ENCODE measurements at regions not wholly inside any gene's neighbourhood (a gene's known extent, or its start where the extent isn't known, plus 50 kb on each side); places are given as distances from the start of the nearest gene placed in this dataset.
"Not testable (repeated sequence)": the region's sequence is repeated elsewhere in the genome, so short reads cannot be mapped to it uniquely, and the experiment has no call there.

DNA sequence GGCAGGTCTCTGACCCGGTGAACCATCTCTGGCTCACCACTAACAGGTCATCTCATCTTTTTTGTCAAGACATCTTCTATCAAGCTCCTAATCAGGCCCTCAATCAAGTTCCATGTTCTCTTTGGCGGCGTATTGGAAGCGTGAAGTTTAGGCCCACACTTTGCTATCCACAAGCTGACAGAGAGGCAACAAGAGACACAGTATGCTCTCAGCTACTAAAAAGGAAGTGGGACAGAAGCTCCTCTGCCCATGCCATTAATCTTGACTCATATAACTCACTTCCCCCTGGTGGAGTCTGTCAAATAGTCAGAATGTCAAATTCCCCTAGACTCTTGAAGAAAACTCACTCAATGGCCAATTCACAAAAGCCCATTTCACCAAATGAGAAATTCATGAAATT, 77.6 kb upstream of the TMC1 start:
- Mint-ChIP-seq H3K4me3 (peak overlapping the region; percentile 40), H3K27ac (peak overlapping the region; percentile 89)

DNA sequence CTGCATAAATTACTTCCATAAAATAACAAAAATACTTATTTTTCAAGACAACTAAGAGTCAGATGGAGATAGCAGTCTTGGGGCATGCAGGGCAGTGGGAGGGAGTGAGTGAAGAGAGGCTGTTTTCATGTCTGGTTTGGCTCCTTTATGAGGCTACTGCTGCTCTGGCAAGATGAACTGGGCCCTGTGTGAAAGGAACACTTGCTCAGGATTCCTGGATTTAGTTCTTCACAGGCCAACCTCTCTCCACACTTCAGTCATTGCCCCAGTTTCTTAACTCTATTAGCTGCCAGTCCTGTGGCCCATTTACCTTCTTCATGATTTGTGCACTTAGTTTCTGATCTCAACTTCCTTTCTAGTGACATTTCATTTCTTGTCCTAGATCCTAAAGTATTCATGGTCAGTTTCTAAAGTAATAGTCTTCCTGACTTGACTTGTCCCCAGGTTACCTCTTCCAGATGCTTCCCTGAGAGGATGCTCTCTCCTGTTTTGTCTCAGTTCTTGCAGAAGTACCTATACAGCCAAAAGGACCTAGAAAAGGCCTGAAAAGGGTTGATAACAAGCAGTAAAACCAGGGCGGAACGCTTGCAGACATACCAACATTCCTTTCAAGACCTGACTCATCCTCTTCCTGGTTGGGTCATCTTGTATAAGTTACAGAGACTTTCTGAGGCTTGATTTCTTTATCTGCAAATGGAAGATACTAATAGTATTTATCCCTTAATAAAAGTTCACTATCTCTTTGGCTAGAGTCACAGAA, 77.0 kb upstream of the ZFAND5 start:
- peaks cover 40% of the 10 kb centered on the region for H3K4me1 Mint-ChIP-seq
- peaks cover 20% of the 10 kb centered on the region for H3K36me3 Mint-ChIP-seq
- no peak for ATAC-seq
- H3K4me3 Mint-ChIP-seq = no peak overlapping the region
- DNase-seq (ENCODE audit: low spot score in 2 of 2) = no peak
- no peak overlapping the region for H3K27ac Mint-ChIP-seq
- peaks cover 3% of the 10 kb centered on the region for H3K9me3 Mint-ChIP-seq

More for the DNA sequence above, 77.6 kb upstream of the TMC1 start:
- DNase-seq (ENCODE audit: low spot score in 2 of 2) (peak in 1 of 2 donors; percentile 61), ATAC-seq (peak; percentile 88)
- Mint-ChIP-seq H3K4me1 (peaks cover 40% of the 10 kb centered on the region), H3K36me3 (peaks cover 20% of the 10 kb centered on the region), H3K9me3 (peaks cover 3% of the 10 kb centered on the region)

- no peak for DNase-seq (ENCODE audit: low spot score in 2 of 2)
- Mint-ChIP-seq H3K4me3 (no peak overlapping the region), H3K36me3 (peaks cover 20% of the 10 kb centered on the region), H3K27ac (no peak overlapping the region), H3K9me3 (peaks cover 3% of the 10 kb centered on the region), H3K4me1 (peaks cover 40% of the 10 kb centered on the region)
- ATAC-seq = no peak
Observed at GRCh38 chr9:72440992-72441847, 76.2 kb upstream of the ZFAND5 start.

DNA sequence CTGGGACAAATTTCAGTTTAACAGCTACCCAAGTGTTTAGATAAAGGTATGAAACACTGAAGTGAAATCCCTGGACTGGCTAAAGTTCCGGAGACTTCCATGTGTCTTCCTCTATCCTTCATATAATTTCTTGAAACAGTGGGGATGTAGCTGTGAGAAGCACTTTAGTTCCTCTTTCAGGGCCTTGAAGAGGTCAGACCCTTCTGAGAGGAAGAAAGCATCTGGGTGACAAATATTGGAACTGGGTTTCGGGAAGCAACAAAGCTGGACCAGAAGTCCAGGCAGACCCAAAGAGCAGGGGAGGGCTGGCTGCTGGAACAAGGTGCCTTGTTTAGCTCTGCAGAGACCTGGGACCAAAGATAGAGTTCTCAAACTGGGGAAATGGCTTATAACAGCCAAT, 75.4 kb upstream of the ZFAND5 start:
- no peak overlapping the region for H3K4me3 Mint-ChIP-seq
- H3K4me1 Mint-ChIP-seq = peaks cover 38% of the 10 kb centered on the region
- H3K9me3 Mint-ChIP-seq = peaks cover 3% of the 10 kb centered on the region
- DNase-seq (ENCODE audit: low spot score in 2 of 2) (no peak), ATAC-seq (no peak)
- peaks cover 17% of the 10 kb centered on the region for H3K36me3 Mint-ChIP-seq
- H3K27ac Mint-ChIP-seq = no peak overlapping the region

DNA sequence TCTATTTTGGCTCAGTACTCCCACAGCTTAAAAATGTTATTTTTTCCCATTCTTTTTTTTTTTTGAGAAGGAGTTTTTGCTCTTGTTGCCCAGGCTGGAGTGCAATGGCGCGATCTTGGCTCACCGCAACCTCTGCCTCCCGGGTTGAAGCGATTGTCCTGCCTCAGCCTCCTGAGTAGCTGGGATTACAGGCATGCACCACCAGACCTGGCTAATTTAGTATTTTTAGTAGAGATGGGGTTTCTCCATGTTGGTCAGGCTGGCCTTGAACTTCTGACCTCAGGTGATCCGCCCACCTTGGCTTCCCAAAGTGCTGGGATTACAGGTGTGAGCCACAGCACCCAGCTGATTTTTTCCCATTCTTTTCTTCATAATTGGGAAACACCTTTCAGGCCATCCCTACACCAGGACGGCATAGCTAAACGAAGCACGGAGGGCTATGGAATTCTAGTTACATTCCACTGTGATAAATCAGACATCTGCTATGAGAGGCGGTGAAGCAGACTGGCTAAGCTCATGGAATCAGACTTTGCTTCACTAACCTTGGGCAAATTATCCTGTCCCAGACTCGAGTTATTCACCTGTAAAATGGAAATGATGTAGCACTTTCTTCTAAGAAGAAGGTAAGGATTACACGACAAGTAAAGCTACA, 68.7 kb upstream of the ZFAND5 start:
- H3K4me3 Mint-ChIP-seq; ATAC-seq; H3K27ac Mint-ChIP-seq; H3K36me3 Mint-ChIP-seq; DNase-seq (ENCODE audit: low spot score in 2 of 2); H3K9me3 Mint-ChIP-seq; H3K4me1 Mint-ChIP-seq: not testable (repeated sequence)

DNA sequence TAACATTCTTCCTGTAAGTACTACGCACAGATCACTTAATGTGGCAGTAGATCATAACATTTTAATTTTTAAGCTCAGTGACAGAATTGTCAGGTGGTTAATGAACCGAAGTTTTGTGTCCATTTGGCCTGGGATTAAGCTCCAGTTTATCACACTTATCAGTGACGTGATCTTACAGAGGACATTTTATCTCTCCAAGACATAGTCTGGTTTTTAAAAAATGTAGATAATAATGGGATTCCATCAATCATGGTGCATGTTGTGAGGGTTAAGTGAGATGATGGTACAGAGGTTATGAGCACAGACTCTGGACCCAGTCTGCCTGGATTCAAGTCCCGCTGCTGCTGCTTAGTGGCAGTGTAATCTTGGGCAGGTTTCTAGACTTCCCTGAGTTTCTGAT, 66.0 kb upstream of the ZFAND5 start:
- H3K27ac Mint-ChIP-seq = no peak overlapping the region

GRCh38 chr9:72428329-72428728, 63.3 kb upstream of the ZFAND5 start:
- no peaks in the 10 kb centered on the region for H3K9me3 Mint-ChIP-seq
- no peak overlapping the region for H3K27ac Mint-ChIP-seq
- H3K4me1 Mint-ChIP-seq = no peaks in the 10 kb centered on the region
- H3K4me3 Mint-ChIP-seq = no peak overlapping the region
- DNase-seq (ENCODE audit: low spot score in 2 of 2) = no peak
- no peak for ATAC-seq
- no peaks in the 10 kb centered on the region for H3K36me3 Mint-ChIP-seq

More for the DNA sequence above, 66.0 kb upstream of the ZFAND5 start:
- Mint-ChIP-seq H3K4me1 (no peaks in the 10 kb centered on the region), H3K9me3 (no peaks in the 10 kb centered on the region), H3K36me3 (no peaks in the 10 kb centered on the region), H3K4me3 (no peak overlapping the region)
- no peak for ATAC-seq
- DNase-seq (ENCODE audit: low spot score in 2 of 2) = no peak

GRCh38 chr9:72427801-72428200, 62.8 kb upstream of the ZFAND5 start:
- DNase-seq (ENCODE audit: low spot score in 2 of 2) (no peak), ATAC-seq (no peak)
- H3K4me1 Mint-ChIP-seq = no peaks in the 10 kb centered on the region
- no peaks in the 10 kb centered on the region for H3K9me3 Mint-ChIP-seq
- no peaks in the 10 kb centered on the region for H3K36me3 Mint-ChIP-seq
- H3K4me3 Mint-ChIP-seq = no peak overlapping the region
- H3K27ac Mint-ChIP-seq = no peak overlapping the region

GRCh38 chr9:72424131-72424530, 59.1 kb upstream of the ZFAND5 start:
- Mint-ChIP-seq H3K27ac (no peak overlapping the region), H3K4me3 (no peak overlapping the region), H3K36me3 (no peaks in the 10 kb centered on the region), H3K4me1 (no peaks in the 10 kb centered on the region), H3K9me3 (no peaks in the 10 kb centered on the region)
- no peak for ATAC-seq
- no peak for DNase-seq (ENCODE audit: low spot score in 2 of 2)

GRCh38 chr9:72422214-72422613, 57.2 kb upstream of the ZFAND5 start:
- DNase-seq (ENCODE audit: low spot score in 2 of 2) (no peak), ATAC-seq (no peak)
- Mint-ChIP-seq H3K9me3 (no peaks in the 10 kb centered on the region), H3K27ac (no peak overlapping the region), H3K4me3 (no peak overlapping the region), H3K4me1 (no peaks in the 10 kb centered on the region), H3K36me3 (no peaks in the 10 kb centered on the region)

DNA sequence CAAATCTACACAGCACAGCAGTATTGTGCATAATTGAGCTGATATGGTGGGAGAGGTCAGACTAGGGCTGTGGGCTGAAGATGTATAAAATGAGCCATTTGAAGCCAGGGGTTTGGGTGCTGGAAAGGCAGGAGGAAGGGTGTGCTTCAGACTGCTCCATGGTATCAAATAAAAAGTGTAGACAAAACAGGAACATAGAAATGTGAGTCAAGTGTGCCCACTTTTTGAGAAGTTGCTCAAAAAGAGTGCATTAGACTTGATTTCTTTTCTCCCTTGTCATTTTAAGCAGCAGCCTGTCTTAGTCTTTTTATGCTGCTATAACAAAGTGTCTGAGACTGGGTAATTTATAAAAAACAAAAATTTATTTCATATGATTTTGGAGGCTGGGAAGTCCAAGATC, 55.8 kb upstream of the ZFAND5 start:
- H3K27ac Mint-ChIP-seq = no peak overlapping the region
- no peak for ATAC-seq
- no peaks in the 10 kb centered on the region for H3K4me1 Mint-ChIP-seq
- no peak for DNase-seq (ENCODE audit: low spot score in 2 of 2)
- H3K36me3 Mint-ChIP-seq = no peaks in the 10 kb centered on the region
- no peak overlapping the region for H3K4me3 Mint-ChIP-seq
- H3K9me3 Mint-ChIP-seq = no peaks in the 10 kb centered on the region

DNA sequence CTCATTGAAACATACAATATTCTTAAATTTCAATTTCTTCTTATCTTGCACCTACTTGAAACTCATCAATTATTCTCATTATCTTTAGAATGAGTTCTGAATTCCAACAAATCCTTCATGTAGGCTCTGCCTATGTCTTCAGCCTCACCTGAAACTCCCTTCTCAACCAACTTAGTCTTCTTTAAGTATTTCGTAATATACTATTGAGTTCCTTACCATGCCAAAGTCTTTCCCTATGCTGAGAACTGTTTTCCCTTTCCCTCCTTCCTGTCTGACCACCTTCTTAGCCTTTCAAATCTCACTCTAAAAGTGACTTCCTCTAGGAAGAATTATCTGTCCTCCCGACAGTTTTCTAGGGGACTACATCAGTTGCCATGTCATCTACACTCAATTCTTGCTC, 50.9 kb upstream of the ZFAND5 start:
- Mint-ChIP-seq H3K9me3 (no peaks in the 10 kb centered on the region), H3K4me3 (no peak overlapping the region)
- ATAC-seq = no peak

DNA sequence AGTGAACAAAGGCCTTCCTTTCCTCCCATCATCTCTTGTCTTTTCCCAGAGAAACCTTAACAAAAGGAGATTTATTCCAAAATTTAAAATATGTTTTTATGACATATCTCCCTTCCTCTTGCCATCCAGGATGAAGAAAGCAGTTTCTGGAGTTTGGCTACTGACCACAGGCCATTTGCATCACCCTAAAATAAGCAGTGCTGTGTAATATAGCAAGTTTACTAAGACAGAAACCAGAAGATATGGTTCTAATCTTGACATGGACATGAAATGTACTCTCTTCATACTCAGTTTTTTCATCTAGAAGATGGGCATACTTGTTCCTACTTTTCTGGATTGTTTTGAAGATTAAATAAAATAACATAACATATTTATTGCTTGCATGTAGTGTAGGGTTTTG, 50.2 kb upstream of the ZFAND5 start:
- H3K36me3 Mint-ChIP-seq = no peaks in the 10 kb centered on the region
- no peaks in the 10 kb centered on the region for H3K4me1 Mint-ChIP-seq
- no peak overlapping the region for H3K4me3 Mint-ChIP-seq
- no peak for ATAC-seq
- DNase-seq (ENCODE audit: low spot score in 2 of 2) = no peak
- no peak overlapping the region for H3K27ac Mint-ChIP-seq
- no peaks in the 10 kb centered on the region for H3K9me3 Mint-ChIP-seq

More for the DNA sequence above, 50.9 kb upstream of the ZFAND5 start:
- no peaks in the 10 kb centered on the region for H3K4me1 Mint-ChIP-seq
- H3K36me3 Mint-ChIP-seq = no peaks in the 10 kb centered on the region
- DNase-seq (ENCODE audit: low spot score in 2 of 2) = no peak
- H3K27ac Mint-ChIP-seq = no peak overlapping the region
